Stimulated activated naive CD8-positive, alpha-beta T cell treated with anti-CD3 and anti-CD28 coated beads, Interleukin-15, amount 100 ng/mL, for 72 hours (primary cell): ENCODE measurements at regions not wholly inside any gene's neighbourhood (a gene's known extent, or its start where the extent isn't known, plus 50 kb on each side); places are given as distances from the start of the nearest gene placed in this dataset.

Experiments
- ATAC-seq: fragments of 150-1000 bp; cut with Tn5 transposase; 2 replicates; pipeline ENCODE4 v1.10.0; 2021; ENCODE audit warnings: mild to moderate bottlenecking, moderate library complexity
- DNase-seq, 2 donors: peaks; one replicate each; pipeline ENCODE4 v3.0.0; 2021 to 2022
- H3K27ac Mint-ChIP-seq, 2 donors: one replicate each; pipeline ENCODE4 v1.8.0; 2022; ENCODE audit warnings: mild to moderate bottlenecking in 2 of 2, mixed read lengths in 2 of 2, moderate library complexity in 2 of 2
- H3K27me3 Mint-ChIP-seq: one replicate; pipeline ENCODE4 v1.8.0; 2022; ENCODE audit warnings: mixed read lengths
- H3K4me1 Mint-ChIP-seq: one replicate; pipeline ENCODE4 v1.8.0; 2022; ENCODE audit warnings: mild to moderate bottlenecking, mixed read lengths
- H3K4me3 Mint-ChIP-seq, 2 donors: one replicate each; pipeline ENCODE4 v1.8.0; 2022; ENCODE audit warnings: mild to moderate bottlenecking in 2 of 2, mixed read lengths in 2 of 2, moderate library complexity in 1 of 2
- H3K9me3 Mint-ChIP-seq, 2 donors: one replicate each; pipeline ENCODE4 v1.8.0; 2022; ENCODE audit warnings: mixed read lengths in 2 of 2

- ATAC-seq = no peak
- DNase-seq = no peak
- H3K4me1 Mint-ChIP-seq = no peaks in the 10 kb centered on the region
Measured at GRCh38 chr12:97267594-97268202, 194.9 kb upstream of the RMST start.

DNA sequence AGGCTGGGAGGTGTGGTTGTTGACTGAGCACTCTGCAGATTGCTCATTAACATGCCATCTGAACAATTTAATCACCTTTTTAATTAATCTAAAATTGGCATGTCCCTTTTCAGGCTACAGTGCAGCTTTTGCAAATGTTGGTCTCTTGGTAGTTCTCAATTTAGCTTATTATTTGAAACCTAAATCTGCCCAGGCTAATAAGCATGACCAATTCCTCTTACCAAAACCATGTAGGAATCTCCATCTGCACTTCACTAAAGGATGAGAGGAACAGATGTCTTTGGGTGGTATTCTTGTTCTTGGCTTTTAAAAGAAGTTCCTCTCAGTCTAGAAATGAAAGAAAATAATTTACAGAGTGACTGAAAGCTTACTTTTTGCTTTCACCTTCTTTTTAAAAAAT lies 190.1 kb upstream of the RMST start:
- Mint-ChIP-seq H3K9me3 (peaks cover 5 to 6% of the 10 kb centered on the region in 2 donors), H3K27me3 (peaks cover 32% of the 10 kb centered on the region), H3K4me1 (no peaks in the 10 kb centered on the region), H3K27ac (no peak overlapping the region), H3K4me3 (no peak overlapping the region)
- DNase-seq = no peak
- ATAC-seq = no peak

More at GRCh38 chr12:97267594-97268202, 194.9 kb upstream of the RMST start:
- Mint-ChIP-seq H3K4me3 (no peak overlapping the region), H3K9me3 (peaks cover 0 to 6% of the 10 kb centered on the region in 2 donors), H3K27me3 (peaks cover 14% of the 10 kb centered on the region), H3K27ac (no peak overlapping the region)

- peaks cover 5 to 6% of the 10 kb centered on the region in 2 donors for H3K9me3 Mint-ChIP-seq
- no peaks in the 10 kb centered on the region for H3K4me1 Mint-ChIP-seq
- DNase-seq = no peak
- H3K27ac Mint-ChIP-seq = no peak overlapping the region
- H3K4me3 Mint-ChIP-seq = no peak overlapping the region
- ATAC-seq = no peak
- H3K27me3 Mint-ChIP-seq = peaks cover 32% of the 10 kb centered on the region
Measured at GRCh38 chr12:97274386-97274785, 188.2 kb upstream of the RMST start.

GRCh38 chr12:97275256-97275655 lies 187.3 kb upstream of the RMST start:
- ATAC-seq (peak; percentile 9), DNase-seq (no peak)
- no peak overlapping the region for H3K4me3 Mint-ChIP-seq
- H3K9me3 Mint-ChIP-seq = peaks cover 5 to 6% of the 10 kb centered on the region in 2 donors
- H3K27ac Mint-ChIP-seq = no peak overlapping the region
- H3K4me1 Mint-ChIP-seq = no peaks in the 10 kb centered on the region
- H3K27me3 Mint-ChIP-seq = peaks cover 32% of the 10 kb centered on the region

DNA sequence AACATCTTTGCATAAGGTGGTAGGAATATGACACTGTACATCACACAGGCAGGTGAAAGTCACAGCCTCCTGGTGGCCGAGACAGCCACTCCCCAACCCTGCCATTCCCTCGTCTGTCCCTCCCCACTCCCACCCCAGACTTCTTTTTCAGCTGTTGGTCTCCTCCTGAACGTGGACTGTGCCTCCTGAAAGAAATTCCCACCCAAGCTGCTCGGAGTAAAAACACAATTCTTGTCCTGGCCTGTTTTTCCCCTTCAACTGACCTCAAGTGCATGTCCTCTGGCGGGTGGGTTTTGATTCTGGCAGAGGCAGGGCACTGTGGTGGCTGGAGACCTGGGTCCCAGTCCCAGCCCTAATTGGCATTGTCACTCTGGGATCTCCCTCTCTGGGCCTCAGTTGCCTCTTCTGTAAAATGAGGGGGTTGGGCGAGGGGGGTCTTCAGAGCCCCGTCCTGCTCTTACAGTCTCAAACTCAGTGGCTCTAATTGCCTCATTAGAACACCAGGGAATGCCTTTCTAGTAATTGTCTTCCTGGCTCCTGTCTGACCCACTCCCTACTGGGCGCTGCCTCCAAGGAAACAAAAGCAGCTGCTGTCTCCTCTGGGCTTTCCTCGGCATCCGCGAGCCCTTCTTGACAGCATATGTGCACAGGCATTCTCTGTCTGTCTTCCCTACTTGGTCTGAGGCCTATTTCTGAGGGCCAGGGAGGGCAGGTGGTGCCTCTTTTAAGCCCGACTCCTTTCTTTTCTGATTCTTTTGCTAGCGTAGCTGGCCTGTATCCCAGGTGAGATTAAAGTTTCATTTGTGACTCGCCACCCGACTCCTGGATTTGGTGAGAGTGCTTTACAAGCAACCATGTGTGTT lies 186.6 kb upstream of the RMST start:
- H3K4me1 Mint-ChIP-seq = no peaks in the 10 kb centered on the region
- H3K4me3 Mint-ChIP-seq = no peak overlapping the region
- ATAC-seq (no peak), DNase-seq (no peak)
- peak overlapping the region; percentile 53 to 71 for H3K27ac Mint-ChIP-seq
- H3K27me3 Mint-ChIP-seq = peaks cover 25% of the 10 kb centered on the region
- peaks cover 0 to 5% of the 10 kb centered on the region in 2 donors for H3K9me3 Mint-ChIP-seq

- no peaks in the 10 kb centered on the region for H3K4me1 Mint-ChIP-seq
- H3K27me3 Mint-ChIP-seq = peaks cover 25% of the 10 kb centered on the region
- peaks cover 0 to 5% of the 10 kb centered on the region in 2 donors for H3K9me3 Mint-ChIP-seq
- H3K4me3 Mint-ChIP-seq = no peak overlapping the region
- ATAC-seq = no peak
- no peak for DNase-seq
- H3K27ac Mint-ChIP-seq = no peak overlapping the region
Measured at GRCh38 chr12:97276661-97277429, 185.8 kb upstream of the RMST start.

DNA sequence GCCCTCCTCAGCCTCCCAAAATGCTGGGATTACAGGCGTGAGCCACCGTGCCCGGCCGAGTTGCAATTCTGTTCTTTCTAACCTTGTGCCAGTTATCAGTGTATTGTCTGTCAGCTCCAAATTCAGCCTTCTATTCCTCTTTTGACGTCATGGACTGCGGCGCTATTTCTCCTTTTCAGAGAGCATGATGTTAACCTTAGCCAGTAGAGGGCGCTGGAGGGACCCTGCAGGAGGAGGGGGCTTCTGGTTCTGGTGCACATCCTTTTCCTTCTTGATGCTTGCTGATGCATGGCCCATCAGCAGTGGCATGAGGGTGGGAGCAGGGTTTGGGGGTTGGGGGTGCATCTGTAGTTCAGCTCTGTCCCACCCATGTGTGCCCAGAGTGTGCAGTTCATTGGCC lies 179.3 kb upstream of the RMST start:
- DNase-seq (peak in 1 of 2 donors; percentile 9), ATAC-seq (no peak)
- H3K4me3 Mint-ChIP-seq = no peak overlapping the region
- H3K4me1 Mint-ChIP-seq = no peaks in the 10 kb centered on the region
- H3K9me3 Mint-ChIP-seq = no peaks in the 10 kb centered on the region
- H3K27me3 Mint-ChIP-seq = no peaks in the 10 kb centered on the region
- H3K27ac Mint-ChIP-seq = peak overlapping the region in 1 of 2 donors; percentile 3

- Mint-ChIP-seq H3K4me1 (no peaks in the 10 kb centered on the region), H3K27me3 (no peaks in the 10 kb centered on the region), H3K4me3 (no peak overlapping the region), H3K27ac (no peak overlapping the region), H3K9me3 (no peaks in the 10 kb centered on the region)
- ATAC-seq (no peak), DNase-seq (no peak)
Measured at GRCh38 chr12:97288531-97288930, 174.1 kb upstream of the RMST start.

- ATAC-seq = no peak
- Mint-ChIP-seq H3K27ac (no peak overlapping the region), H3K4me3 (no peak overlapping the region), H3K4me1 (no peaks in the 10 kb centered on the region), H3K27me3 (peaks cover 2% of the 10 kb centered on the region), H3K9me3 (peaks cover 8 to 11% of the 10 kb centered on the region in 2 donors)
- DNase-seq = no peak
Measured at GRCh38 chr12:97292588-97292987, 170.0 kb upstream of the RMST start.

DNA sequence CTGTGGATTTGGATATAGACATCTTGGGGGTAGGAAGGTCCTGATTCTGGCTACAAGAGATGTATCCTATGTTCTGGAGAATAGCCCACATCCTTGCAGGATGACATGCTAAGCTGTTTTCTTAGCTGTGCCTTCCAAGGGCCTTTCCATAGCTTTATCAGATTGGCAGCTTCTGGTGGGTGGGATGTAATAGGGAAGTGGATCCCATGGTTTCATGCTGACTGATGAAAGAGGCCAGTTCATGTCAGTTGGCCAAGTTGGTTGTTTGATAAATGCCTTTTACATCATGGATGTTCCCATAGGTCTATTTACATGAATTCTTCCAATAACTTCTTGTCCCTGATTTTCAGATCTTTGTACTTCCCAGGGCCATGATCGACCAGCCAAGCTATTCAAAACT lies 169.1 kb upstream of the RMST start:
- Mint-ChIP-seq H3K27ac (no peak overlapping the region), H3K4me3 (no peak overlapping the region), H3K27me3 (peaks cover 11% of the 10 kb centered on the region), H3K9me3 (peaks cover 8 to 11% of the 10 kb centered on the region in 2 donors), H3K4me1 (no peaks in the 10 kb centered on the region)
- no peak for ATAC-seq
- no peak for DNase-seq

- Mint-ChIP-seq H3K27ac (no peak overlapping the region), H3K4me3 (no peak overlapping the region), H3K9me3 (peaks cover 5 to 6% of the 10 kb centered on the region in 2 donors), H3K27me3 (peaks cover 26% of the 10 kb centered on the region), H3K4me1 (no peaks in the 10 kb centered on the region)
- ATAC-seq (no peak), DNase-seq (no peak)
Measured at GRCh38 chr12:97299847-97300246, 162.8 kb upstream of the RMST start.

DNA sequence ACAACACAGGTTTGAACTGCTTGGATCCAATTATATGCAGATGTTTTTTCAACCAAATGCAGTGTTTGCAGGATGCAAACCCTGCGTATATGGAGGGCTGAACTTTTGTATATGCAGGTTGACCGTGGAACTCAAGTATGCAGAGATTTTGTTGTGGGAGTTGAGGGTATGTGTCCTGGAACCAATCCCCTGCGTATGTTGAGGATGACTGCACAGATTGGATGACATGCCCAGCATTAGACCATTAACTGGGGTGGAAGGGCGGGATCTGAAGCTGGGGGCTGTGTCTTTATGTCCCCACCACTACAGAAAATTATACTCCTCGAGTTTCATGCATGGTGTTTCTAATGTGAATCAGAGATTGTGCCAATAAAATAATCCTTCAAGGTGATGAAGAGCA lies 162.2 kb upstream of the RMST start:
- H3K4me3 Mint-ChIP-seq = no peak overlapping the region
- H3K4me1 Mint-ChIP-seq = no peaks in the 10 kb centered on the region
- peaks cover 26% of the 10 kb centered on the region for H3K27me3 Mint-ChIP-seq
- no peak for ATAC-seq
- no peak for DNase-seq
- H3K9me3 Mint-ChIP-seq = peaks cover 0 to under 1% of the 10 kb centered on the region in 2 donors
- H3K27ac Mint-ChIP-seq = no peak overlapping the region

DNA sequence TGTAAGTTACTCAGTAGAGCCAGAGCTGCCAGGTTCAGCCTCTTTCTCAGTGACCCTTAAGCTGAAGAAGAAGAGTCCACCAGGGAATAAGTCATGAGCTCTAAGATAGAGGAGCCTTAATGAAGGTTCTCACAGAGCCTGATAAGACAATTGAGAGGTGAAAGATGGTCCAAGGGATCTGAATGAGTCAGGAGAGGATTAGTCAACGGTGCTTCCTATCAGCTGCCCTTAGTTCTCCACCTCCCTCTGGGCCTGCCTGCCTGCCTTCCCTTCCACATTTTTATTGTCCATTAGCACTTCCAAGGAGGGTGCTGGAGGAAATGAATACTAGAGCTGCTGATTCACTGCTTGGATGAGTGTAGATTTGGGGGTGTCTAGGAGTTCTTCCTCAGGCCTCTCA lies 161.7 kb upstream of the RMST start:
- H3K4me3 Mint-ChIP-seq = no peak overlapping the region
- no peak overlapping the region for H3K27ac Mint-ChIP-seq
- H3K9me3 Mint-ChIP-seq = no peaks in the 10 kb centered on the region
- DNase-seq (no peak), ATAC-seq (no peak)
- H3K4me1 Mint-ChIP-seq = no peaks in the 10 kb centered on the region
- H3K27me3 Mint-ChIP-seq = peaks cover 26% of the 10 kb centered on the region

GRCh38 chr12:97301576-97301975 lies 161.0 kb upstream of the RMST start:
- DNase-seq (no peak), ATAC-seq (no peak)
- no peak overlapping the region for H3K4me3 Mint-ChIP-seq
- no peaks in the 10 kb centered on the region for H3K9me3 Mint-ChIP-seq
- H3K4me1 Mint-ChIP-seq = no peaks in the 10 kb centered on the region
- H3K27me3 Mint-ChIP-seq = peaks cover 26% of the 10 kb centered on the region
- no peak overlapping the region for H3K27ac Mint-ChIP-seq

- ATAC-seq = no peak
- Mint-ChIP-seq H3K27me3 (peaks cover 15% of the 10 kb centered on the region), H3K9me3 (no peaks in the 10 kb centered on the region), H3K4me1 (no peaks in the 10 kb centered on the region), H3K27ac (no peak overlapping the region), H3K4me3 (no peak overlapping the region)
- no peak for DNase-seq
Measured at GRCh38 chr12:97305651-97306050, 157.0 kb upstream of the RMST start.

GRCh38 chr12:97306147-97306546 lies 156.5 kb upstream of the RMST start:
- H3K27ac Mint-ChIP-seq = no peak overlapping the region
- DNase-seq = no peak
- no peaks in the 10 kb centered on the region for H3K9me3 Mint-ChIP-seq
- no peak for ATAC-seq
- H3K4me1 Mint-ChIP-seq = no peaks in the 10 kb centered on the region
- H3K4me3 Mint-ChIP-seq = no peak overlapping the region
- peaks cover 18% of the 10 kb centered on the region for H3K27me3 Mint-ChIP-seq
